Osteocyte (in vitro differentiated cells): ENCODE measurements at regions not wholly inside any gene's neighbourhood (a gene's known extent, or its start where the extent isn't known, plus 50 kb on each side); places are given as distances from the start of the nearest gene placed in this dataset.

ENCODE experiments used
- DNase-seq: peaks from one replicate; pipeline ENCODE4 v3.0.0; 2021; ENCODE audit warnings: mixed read lengths; ENCODE audit not compliant: unreplicated experiment; ENCODE audit errors: extremely low spot score
- H3K27ac Mint-ChIP-seq: one replicate; pipeline ENCODE4 v1.8.0; 2021; ENCODE audit warnings: mild to moderate bottlenecking, mixed read lengths; ENCODE audit not compliant: unreplicated experiment
- H3K27me3 Mint-ChIP-seq: one replicate; pipeline ENCODE4 v1.8.0; 2021; ENCODE audit warnings: mixed read lengths; ENCODE audit not compliant: unreplicated experiment
- H3K36me3 Mint-ChIP-seq: one replicate; pipeline ENCODE4 v1.8.0; 2021; ENCODE audit warnings: mixed read lengths; ENCODE audit not compliant: unreplicated experiment
- H3K4me1 Mint-ChIP-seq: one replicate; pipeline ENCODE4 v1.8.0; 2021; ENCODE audit warnings: mixed read lengths; ENCODE audit not compliant: unreplicated experiment
- H3K4me3 Mint-ChIP-seq: one replicate; pipeline ENCODE4 v1.8.0; 2021; ENCODE audit warnings: mild to moderate bottlenecking, moderate library complexity, mixed read lengths; ENCODE audit not compliant: unreplicated experiment
- H3K9me3 Mint-ChIP-seq: one replicate; pipeline ENCODE4 v1.8.0; 2021; ENCODE audit warnings: mixed read lengths; ENCODE audit not compliant: unreplicated experiment
- TF ChIP-seq, protein P1 (sequence below): fragments of 200-600 bp; sonication (generic); IDR thresholded peaks from 2 replicates; pipeline ENCODE4 v1.5.0; 2021; ENCODE audit warnings: antibody characterized with exemption, mild to moderate bottlenecking, moderate library complexity

GRCh38 chr20:40753472-40753871 lies 64.4 kb upstream of the MAFB start:
- H3K9me3 Mint-ChIP-seq = no peaks in the 10 kb centered on the region
- no peak overlapping the region for H3K4me3 Mint-ChIP-seq
- no peak for DNase-seq
- no peaks in the 10 kb centered on the region for H3K4me1 Mint-ChIP-seq
- H3K36me3 Mint-ChIP-seq = no peaks in the 10 kb centered on the region
- TF ChIP-seq, protein P1, sequence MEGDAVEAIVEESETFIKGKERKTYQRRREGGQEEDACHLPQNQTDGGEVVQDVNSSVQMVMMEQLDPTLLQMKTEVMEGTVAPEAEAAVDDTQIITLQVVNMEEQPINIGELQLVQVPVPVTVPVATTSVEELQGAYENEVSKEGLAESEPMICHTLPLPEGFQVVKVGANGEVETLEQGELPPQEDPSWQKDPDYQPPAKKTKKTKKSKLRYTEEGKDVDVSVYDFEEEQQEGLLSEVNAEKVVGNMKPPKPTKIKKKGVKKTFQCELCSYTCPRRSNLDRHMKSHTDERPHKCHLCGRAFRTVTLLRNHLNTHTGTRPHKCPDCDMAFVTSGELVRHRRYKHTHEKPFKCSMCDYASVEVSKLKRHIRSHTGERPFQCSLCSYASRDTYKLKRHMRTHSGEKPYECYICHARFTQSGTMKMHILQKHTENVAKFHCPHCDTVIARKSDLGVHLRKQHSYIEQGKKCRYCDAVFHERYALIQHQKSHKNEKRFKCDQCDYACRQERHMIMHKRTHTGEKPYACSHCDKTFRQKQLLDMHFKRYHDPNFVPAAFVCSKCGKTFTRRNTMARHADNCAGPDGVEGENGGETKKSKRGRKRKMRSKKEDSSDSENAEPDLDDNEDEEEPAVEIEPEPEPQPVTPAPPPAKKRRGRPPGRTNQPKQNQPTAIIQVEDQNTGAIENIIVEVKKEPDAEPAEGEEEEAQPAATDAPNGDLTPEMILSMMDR = no peak
- peaks cover 11% of the 10 kb centered on the region for H3K27me3 Mint-ChIP-seq
- H3K27ac Mint-ChIP-seq = no peak overlapping the region

DNA sequence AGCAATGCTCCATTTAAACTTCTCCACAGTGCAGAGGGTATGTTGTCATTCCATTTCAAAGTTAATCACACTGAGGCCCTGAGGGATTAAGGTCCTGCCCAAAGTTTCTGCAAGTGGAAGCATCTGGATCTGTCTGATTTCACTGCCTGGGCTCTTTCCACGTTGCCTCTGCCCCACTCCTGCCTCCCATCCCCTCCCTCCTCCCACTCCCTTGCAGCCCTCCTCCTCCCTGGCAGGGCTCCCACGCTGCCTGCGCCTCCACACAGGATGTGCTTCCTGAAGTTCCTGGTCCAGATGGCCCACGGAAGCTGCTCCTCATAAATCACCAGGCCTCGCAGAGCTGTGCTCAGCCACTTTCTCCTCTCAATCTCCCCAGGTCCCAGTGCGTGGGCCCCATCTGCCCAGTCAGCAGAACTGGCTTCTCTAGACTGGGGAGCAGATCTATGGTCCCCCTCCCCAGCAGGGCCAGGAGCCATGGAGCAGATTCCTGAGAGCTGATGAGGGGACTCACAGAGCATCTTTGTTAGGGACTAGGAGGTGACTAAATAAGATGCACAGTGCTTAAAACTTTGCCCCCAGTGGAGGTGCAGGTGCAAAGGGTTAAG lies 65.4 kb upstream of the MAFB start:
- H3K27ac Mint-ChIP-seq = no peak overlapping the region
- H3K9me3 Mint-ChIP-seq = no peaks in the 10 kb centered on the region
- H3K36me3 Mint-ChIP-seq = no peaks in the 10 kb centered on the region
- no peak for DNase-seq
- no peaks in the 10 kb centered on the region for H3K4me1 Mint-ChIP-seq
- TF ChIP-seq, protein P1 = no peak
- peaks cover 7% of the 10 kb centered on the region for H3K27me3 Mint-ChIP-seq
- H3K4me3 Mint-ChIP-seq = no peak overlapping the region

GRCh38 chr20:40757087-40757486 lies 68.1 kb upstream of the MAFB start:
- no peaks in the 10 kb centered on the region for H3K36me3 Mint-ChIP-seq
- TF ChIP-seq, protein P1 = no peak
- DNase-seq = no peak
- H3K27ac Mint-ChIP-seq = no peak overlapping the region
- H3K4me3 Mint-ChIP-seq = no peak overlapping the region
- no peaks in the 10 kb centered on the region for H3K4me1 Mint-ChIP-seq
- H3K27me3 Mint-ChIP-seq = peaks cover 11% of the 10 kb centered on the region
- no peaks in the 10 kb centered on the region for H3K9me3 Mint-ChIP-seq

GRCh38 chr20:40758790-40759189 lies 69.8 kb upstream of the MAFB start:
- no peaks in the 10 kb centered on the region for H3K36me3 Mint-ChIP-seq
- H3K27me3 Mint-ChIP-seq = peaks cover 11% of the 10 kb centered on the region
- H3K4me3 Mint-ChIP-seq = no peak overlapping the region
- no peak for DNase-seq
- TF ChIP-seq, protein P1 = no peak
- no peak overlapping the region for H3K27ac Mint-ChIP-seq
- H3K9me3 Mint-ChIP-seq = no peaks in the 10 kb centered on the region
- H3K4me1 Mint-ChIP-seq = no peaks in the 10 kb centered on the region

GRCh38 chr20:40760399-40760798 lies 71.4 kb upstream of the MAFB start:
- Mint-ChIP-seq H3K36me3 (no peaks in the 10 kb centered on the region), H3K4me3 (no peak overlapping the region), H3K4me1 (no peaks in the 10 kb centered on the region), H3K9me3 (no peaks in the 10 kb centered on the region), H3K27ac (no peak overlapping the region), H3K27me3 (peaks cover 15% of the 10 kb centered on the region)
- TF ChIP-seq, protein P1 = no peak
- DNase-seq = no peak
